Left forelimb (tissue), 1 donor: ENCODE measurements at regions not wholly inside any gene's neighbourhood (a gene's known extent, or its start where the extent isn't known, plus 50 kb on each side); places are given as distances from the start of the nearest gene placed in this dataset.

Source experiments
- DNase-seq: peaks from one replicate; pipeline ENCODE4 v3.0.0-alpha.2; 2018; ENCODE audit warnings: low spot score

GRCh38 chr1:62917314-62917713 is 133.4 kb downstream of the ATG4C start:
- no peak for DNase-seq

DNA sequence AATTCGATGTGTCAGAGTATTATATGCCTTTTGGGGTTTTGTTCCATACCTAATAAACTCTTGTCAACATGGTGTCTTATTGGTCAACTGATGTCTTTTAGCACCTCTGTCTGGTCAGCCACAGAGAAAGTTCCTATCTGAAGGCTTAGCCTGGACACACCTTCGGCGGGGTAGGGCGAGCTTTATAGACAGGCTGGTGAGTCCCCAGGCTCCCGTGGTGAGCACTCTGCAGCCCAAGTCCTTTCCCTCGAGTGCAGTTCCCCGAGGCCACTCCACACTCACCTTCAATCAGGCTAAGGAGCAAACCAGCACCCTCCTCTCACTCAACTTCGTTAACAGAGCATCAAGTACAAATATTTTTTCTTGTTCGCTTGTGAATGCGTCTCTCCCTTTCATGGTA is 133.9 kb downstream of the ATG4C start:
- DNase-seq, result no peak

DNA sequence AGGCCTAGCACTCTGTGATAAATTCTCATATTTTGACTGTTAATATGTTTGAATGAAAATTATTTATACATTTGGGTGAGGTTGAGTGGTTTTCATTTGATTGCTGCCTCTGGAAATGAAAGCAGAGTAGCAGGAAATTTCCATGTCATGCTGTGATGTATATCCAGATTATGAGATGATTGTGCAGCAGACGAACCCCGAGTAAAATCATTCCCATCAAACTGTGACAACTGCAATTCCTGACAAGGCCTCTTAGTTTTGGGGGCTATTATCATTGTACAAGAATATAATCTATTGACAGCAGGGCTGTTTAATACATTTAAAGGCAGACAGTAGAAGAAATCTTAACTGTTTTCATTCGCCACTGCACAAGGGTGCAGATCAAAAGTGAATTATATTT is 134.8 kb downstream of the ATG4C start:
- DNase-seq, result no peak

- no peak for DNase-seq
Measured at GRCh38 chr1:62922006-62922405, 138.1 kb downstream of the ATG4C start.

DNA sequence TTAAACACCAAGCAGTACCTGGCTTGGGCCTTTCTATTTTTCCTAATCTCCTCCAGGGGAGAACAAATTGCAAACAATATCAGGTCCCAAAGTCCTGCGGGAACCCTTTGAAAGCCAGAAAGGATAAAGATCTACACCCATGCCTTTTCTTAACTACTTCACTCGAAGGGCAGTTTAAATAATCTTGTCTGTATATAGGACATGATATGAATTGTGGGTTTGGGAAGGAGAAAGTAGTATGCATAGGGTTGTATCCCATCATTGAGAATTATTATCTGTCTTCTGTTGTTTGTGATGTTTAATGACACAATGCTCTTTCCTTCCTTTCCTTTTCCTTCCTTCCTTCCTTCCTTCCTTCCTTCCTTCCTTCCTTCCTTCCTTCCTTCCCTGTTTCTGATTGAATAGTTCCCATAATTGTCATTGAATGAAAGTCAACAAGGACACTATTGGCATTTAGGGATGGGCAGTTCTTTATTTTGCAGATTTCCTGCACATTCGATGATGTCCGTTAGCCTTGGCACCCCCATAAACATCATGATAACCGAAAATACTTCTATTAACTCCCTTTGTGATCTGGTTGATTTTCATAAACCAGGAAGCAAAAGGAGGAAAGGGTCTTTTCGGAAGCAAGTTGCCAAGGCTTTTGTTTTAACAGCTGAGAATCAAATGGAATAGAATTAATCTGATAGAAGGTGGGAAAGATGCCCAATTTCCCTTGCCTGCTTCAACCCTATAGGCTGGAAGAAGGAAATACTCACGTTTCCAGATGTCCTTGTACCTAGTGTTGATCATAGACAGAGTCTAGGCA is 141.3 kb downstream of the ATG4C start:
- no peak for DNase-seq

DNA sequence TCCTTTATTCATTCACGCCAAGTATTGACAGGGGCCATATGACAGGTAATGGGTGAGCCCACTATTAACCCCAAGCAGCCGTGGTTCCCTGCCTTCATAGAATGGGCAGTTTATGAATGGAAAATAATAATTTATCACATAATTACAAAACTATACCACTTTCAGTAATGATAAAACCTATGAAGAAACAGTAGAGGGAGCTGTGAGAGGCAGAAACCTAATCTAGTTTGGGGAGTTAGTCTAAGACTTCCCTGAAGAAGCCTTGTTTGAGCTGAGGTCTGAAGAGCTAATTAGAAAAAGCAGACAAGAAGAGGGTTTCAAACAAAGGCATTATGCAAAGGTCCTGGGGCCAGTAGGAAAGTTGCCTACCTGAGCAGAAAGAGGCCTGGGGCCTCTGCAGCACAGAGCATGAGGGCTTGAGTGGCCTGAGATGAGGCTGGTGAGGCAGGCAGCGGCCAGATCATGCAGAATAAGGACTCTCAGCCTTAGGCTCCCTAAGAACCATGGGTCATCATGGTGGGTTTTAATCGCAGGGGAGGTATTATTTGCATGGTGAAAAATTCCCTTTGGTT is 142.8 kb downstream of the ATG4C start:
- DNase-seq, result no peak

- no peak for DNase-seq
Measured at GRCh38 chr1:62928885-62929284, 145.0 kb downstream of the ATG4C start.

GRCh38 chr1:62937634-62938296 is 153.8 kb downstream of the ATG4C start:
- no peak for DNase-seq

GRCh38 chr1:62941780-62942179 is 157.8 kb downstream of the ATG4C start:
- no peak for DNase-seq

DNA sequence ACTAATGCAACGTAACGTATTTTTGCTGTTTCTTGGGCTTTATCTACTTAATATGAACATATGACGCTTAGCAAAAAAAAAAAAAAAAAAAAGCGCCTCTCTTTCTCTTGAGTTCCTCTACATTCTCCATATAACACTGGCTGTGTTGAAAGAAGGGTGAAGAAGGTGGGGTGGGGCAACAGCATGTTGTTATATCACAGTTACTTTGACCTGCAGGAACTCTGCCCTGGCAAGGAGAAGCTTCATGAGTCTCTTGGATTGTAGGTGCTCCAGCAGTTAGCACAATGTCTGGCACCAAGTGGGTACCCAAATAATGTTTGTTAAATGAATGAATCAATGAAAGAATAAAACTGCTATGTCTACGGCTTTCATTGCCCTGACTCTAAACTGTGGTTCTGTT is 162.6 kb downstream of the ATG4C start:
- DNase-seq, result no peak

GRCh38 chr1:62951428-62951827 is 167.5 kb downstream of the ATG4C start:
- no peak for DNase-seq

GRCh38 chr1:62952596-62952995 is 168.7 kb downstream of the ATG4C start:
- DNase-seq, result no peak

DNA sequence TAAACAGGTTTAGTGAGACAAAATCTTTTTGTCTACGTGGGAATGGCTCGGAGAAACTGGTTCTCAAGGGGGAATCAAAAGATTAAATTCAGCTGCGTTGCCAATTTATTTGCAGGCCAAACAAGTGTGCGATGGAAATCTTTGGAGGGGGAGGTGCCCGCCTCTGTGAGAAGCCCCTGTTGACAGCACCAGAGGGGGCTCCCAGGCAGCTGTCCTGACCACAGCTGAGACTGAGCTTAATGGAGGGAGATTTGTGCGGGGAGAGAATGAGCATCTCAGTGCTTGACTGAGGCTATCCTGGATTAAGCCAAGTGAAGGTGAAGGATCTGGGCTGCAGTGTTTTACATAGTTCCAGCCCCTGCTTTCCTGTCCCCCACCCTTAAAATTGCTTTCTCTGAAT is 169.7 kb downstream of the ATG4C start:
- no peak for DNase-seq

GRCh38 chr1:62954758-62955157 is 170.8 kb downstream of the ATG4C start:
- no peak for DNase-seq

DNA sequence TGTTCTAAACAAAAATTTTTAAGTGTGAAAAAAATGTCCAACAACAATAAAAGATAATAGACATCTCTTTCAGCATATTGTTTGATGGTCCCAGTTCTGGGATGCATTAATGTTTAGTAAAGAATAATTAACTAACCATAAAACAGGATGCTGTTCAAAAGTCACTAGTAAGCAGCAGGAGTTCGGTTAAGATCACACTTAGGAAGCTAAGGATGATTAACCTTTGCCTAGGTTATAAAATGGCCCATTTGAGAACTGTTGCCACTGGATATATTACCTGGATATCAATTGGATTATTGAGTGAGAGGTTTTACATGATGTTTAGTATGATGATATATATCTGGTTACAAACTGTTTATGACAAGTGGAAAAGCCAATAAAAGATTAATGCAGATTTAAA is 171.7 kb downstream of the ATG4C start:
- no peak for DNase-seq

- DNase-seq, result no peak
Measured at GRCh38 chr1:62962014-62962812, 178.3 kb downstream of the ATG4C start.

DNA sequence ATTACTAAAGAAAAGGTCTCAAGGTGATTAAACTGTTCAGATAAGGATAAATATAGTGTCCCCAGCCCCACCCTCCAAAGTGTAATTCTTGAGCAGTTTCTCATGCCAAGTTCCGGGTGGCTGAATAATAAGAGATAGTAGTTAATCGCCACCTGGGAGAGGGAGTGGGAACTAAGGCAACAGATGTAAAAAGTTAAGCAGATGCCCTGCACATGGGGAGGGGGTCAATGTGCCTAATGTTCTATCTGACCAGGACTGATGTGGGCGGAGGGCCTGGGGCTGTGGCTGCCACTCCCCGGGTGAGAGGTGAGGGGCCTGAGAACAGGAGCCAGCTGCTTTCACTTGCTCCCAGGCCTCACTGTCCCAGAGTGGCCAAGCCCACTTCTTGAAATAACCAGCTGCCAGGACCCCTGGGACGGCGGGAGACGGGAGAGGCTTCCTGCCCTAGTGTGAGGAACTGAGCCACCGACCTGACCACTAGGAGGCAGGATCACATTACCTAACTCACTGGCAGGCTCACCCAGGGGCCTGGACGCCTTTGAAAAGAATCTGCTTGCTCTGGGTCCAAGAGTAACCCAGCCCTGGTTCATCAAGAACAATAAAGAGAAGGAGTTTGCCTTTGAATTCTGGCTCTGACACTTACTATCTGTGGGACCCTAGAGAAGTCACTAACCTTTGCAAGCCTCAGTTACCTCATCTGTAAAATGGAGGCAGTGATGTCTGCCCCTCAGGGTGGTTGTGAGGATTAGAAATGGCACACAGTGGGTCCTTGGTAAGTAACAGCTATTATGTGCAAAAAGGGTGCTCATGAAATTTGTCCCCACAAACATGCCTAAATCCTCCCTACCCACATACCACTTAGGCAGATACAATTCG is 179.2 kb downstream of the ATG4C start:
- peak; percentile 63 for DNase-seq

GRCh38 chr1:62964141-62964540 is 180.2 kb downstream of the ATG4C start:
- no peak for DNase-seq

DNA sequence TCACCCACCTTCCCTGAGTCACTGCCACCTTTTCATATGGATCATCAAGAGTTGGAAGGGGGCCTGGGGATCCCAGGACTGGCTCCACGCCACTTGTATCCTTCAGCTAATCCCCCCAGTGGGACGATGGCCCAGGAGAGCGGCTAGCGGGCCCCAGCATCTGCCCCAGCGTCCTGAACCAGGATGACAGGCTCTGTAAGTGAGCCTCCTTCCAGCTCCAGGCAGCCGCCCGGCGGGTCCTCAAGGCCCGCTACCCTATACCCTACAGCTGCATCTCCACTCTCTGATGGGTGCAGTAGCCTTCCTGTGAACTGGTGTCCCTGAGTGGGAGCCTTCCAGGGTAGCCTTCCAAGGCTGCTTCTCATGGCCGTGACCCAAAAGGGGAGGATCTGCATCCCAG is 183.1 kb downstream of the ATG4C start:
- DNase-seq, result no peak

GRCh38 chr1:62977366-62977765 is 193.4 kb downstream of the ATG4C start:
- DNase-seq, result no peak

DNA sequence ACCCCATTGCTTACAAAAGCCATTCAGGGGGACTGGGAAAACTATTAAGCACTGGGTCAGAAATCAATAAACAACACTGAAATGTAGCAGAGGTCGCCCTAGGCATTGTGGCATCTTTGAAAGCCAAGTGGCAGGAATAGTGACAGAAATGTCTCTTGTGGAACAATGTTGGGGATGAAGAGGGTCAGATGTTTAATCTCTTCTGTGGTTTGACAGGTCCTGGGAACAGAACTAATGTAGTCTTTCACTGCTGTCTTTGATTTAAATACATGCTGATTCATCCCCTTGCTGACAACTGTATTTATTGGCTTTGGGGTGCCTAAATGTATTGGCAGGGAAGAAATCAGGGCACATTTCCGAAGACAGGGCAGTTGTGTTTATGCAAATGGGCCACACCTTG is 194.8 kb downstream of the ATG4C start:
- DNase-seq, result no peak

- DNase-seq, result no peak
Measured at GRCh38 chr1:62981434-62981833, 197.5 kb downstream of the ATG4C start.
